PC-3 (cell line): ENCODE measurements at regions not wholly inside any gene's neighbourhood (a gene's known extent, or its start where the extent isn't known, plus 50 kb on each side); places are given as distances from the start of the nearest gene placed in this dataset.

Source experiments
- ATAC-seq: fragments of 200-7000 bp; cut with Tn5 transposase; 2 replicates; pipeline ENCODE4 v1.9.1; 2020; ENCODE audit warnings: mild to moderate bottlenecking, moderate library complexity
- BruUV-seq: library from RNA; stranded (reverse); fragments of 400-500 nt; replicated peaks from 2 replicates; lab custom pipeline; 2021; lab: Mats Ljungman, UMichigan
- CTCF ChIA-PET: fragments of 300-600 bp; sonication (Branson Sonifier 250); formaldehyde crosslinking; loops from one replicate; lab custom pipeline; 2022; ENCODE audit warnings: antibody characterized with exemption; lab: Charles Lee
- POLR2A ChIA-PET: fragments of 300-600 bp; sonication (Branson Sonifier 250); formaldehyde crosslinking; loops from one replicate; lab custom pipeline; 2022; ENCODE audit warnings: antibody characterized with exemption; ENCODE audit not compliant: unreplicated experiment; lab: Charles Lee
- DNase-seq: peaks from one replicate; pipeline ENCODE4 v3.0.0-alpha.2; 2015
- H2AFZ ChIP-seq: fragments of 300-600 bp; sonication (generic); 2 replicates; pipeline ENCODE4 v1.6.0; 2016; ENCODE audit warnings: antibody characterized with exemption, low read length
- H3F3A ChIP-seq: fragments of 300-600 bp; sonication (generic); one replicate; pipeline ENCODE4 v1.6.0; 2017; ENCODE audit warnings: antibody characterized with exemption, low read length, control low read depth, mild to moderate bottlenecking; ENCODE audit not compliant: unreplicated experiment
- H3K27ac ChIP-seq: fragments of 300-600 bp; sonication (generic); 2 replicates; pipeline ENCODE4 v1.5.1; 2016; ENCODE audit warnings: mild to moderate bottlenecking, low read length
- H3K27me3 ChIP-seq: fragments of 300-600 bp; sonication (generic); 2 replicates; pipeline ENCODE4 v1.6.1; 2016; ENCODE audit warnings: low read length, mixed read lengths
- H3K36me3 ChIP-seq: fragments of 300-600 bp; sonication (generic); 2 replicates; pipeline ENCODE4 v1.6.1; 2016; ENCODE audit warnings: low read depth, mixed run types, low read length, mixed read lengths
- H3K4me1 ChIP-seq: fragments of 300-600 bp; sonication (generic); 2 replicates; pipeline ENCODE4 v1.5.1; 2016; ENCODE audit warnings: low read length; ENCODE audit not compliant: insufficient read depth
- H3K4me2 ChIP-seq: fragments of 300-600 bp; sonication (generic); 2 replicates; pipeline ENCODE4 v1.6.0; 2016; ENCODE audit warnings: low read length
- H3K4me3 ChIP-seq: fragments of 300-600 bp; sonication (generic); 2 replicates; pipeline ENCODE4 v1.5.1; 2016; ENCODE audit warnings: mild to moderate bottlenecking, low read length, mixed read lengths
- H3K79me2 ChIP-seq: fragments of 300-600 bp; sonication (generic); 2 replicates; pipeline ENCODE4 v1.6.1; 2017; ENCODE audit warnings: low read length, mixed read lengths
- H3K9ac ChIP-seq: fragments of 300-600 bp; sonication (generic); 2 replicates; pipeline ENCODE4 v1.6.0; 2016; ENCODE audit warnings: mild to moderate bottlenecking, low read length
- H3K9me2 ChIP-seq: fragments of 300-600 bp; sonication (generic); replicated peaks from 2 replicates; pipeline ENCODE4 v1.6.1; 2016; ENCODE audit warnings: mixed run types, low read length, mixed read lengths
- H3K9me3 ChIP-seq: fragments of 300-600 bp; sonication (generic); 2 replicates; pipeline ENCODE4 v1.6.1; 2016; ENCODE audit warnings: low read length, mixed read lengths
- H4K20me1 ChIP-seq: fragments of 300-600 bp; sonication (generic); 2 replicates; pipeline ENCODE4 v1.6.1; 2016; ENCODE audit warnings: low read length, mixed read lengths
- EZH2 ChIP-seq: fragments of 300-600 bp; sonication (generic); IDR thresholded peaks from one replicate; pipeline ENCODE4 v1.6.1; 2017; ENCODE audit warnings: antibody characterized with exemption, mild to moderate bottlenecking, low read length; ENCODE audit not compliant: unreplicated experiment
- EZH2phosphoT487 ChIP-seq: fragments of 300-600 bp; sonication (generic); IDR thresholded peaks from 2 replicates; pipeline ENCODE4 v1.6.1; 2018; ENCODE audit warnings: mild to moderate bottlenecking, antibody characterized with exemption, low read length, borderline replicate concordance
- intact Hi-C: fragments of 100-400 bp; cut with micrococcal nuclease; formaldehyde crosslinking; loops from 2 replicates; pipeline ENCODE4 v1.9.0; 2023
- TF ChIP-seq, protein P1 (sequence below): fragments of 300-600 bp; sonication (generic); conservative IDR thresholded peaks from 2 replicates; pipeline ENCODE4 v1.5.1; 2017; ENCODE audit warnings: antibody characterized with exemption, low read depth, mild to moderate bottlenecking, low read length

DNA sequence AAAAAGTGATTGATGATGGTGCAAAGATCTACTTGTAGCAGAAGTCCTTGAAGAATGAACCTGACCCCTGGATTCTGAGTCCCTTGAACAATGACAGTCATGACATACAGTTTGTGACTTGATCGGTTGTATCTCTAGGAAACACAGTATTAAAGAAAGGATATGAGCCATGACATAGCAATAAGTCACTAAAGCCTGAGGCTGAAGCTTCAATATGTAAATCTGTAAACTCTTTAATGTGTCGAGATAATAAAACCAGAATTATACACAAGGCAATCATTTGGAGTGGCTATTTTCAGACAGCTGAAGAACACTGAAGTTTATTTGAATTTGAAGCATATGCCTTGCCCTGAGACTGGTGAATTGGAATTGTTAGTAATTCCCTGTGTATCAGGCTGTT, 911.5 kb upstream of the RAG2 start:
- Histone ChIP-seq H3K9ac (no peak overlapping the region), H3K9me2 (no peaks in the 10 kb centered on the region; the same call in 1 of the 2 replicates), H3K4me1 (peaks cover 51% of the 10 kb centered on the region), H3K27me3 (no peaks in the 10 kb centered on the region), H3K27ac (peak overlapping the region; percentile 72), H3K4me3 (no peak overlapping the region), H3K4me2 (peak overlapping the region; percentile 54), H3K36me3 (no peaks in the 10 kb centered on the region), H3F3A (peaks cover 8% of the 10 kb centered on the region), H2AFZ (peak overlapping the region; percentile 63), H3K9me3 (no peaks in the 10 kb centered on the region), H4K20me1 (no peaks in the 10 kb centered on the region), H3K79me2 (no peaks in the 10 kb centered on the region)
- POLR2A ChIA-PET = no interaction called here
- TF ChIP-seq, protein P1, sequence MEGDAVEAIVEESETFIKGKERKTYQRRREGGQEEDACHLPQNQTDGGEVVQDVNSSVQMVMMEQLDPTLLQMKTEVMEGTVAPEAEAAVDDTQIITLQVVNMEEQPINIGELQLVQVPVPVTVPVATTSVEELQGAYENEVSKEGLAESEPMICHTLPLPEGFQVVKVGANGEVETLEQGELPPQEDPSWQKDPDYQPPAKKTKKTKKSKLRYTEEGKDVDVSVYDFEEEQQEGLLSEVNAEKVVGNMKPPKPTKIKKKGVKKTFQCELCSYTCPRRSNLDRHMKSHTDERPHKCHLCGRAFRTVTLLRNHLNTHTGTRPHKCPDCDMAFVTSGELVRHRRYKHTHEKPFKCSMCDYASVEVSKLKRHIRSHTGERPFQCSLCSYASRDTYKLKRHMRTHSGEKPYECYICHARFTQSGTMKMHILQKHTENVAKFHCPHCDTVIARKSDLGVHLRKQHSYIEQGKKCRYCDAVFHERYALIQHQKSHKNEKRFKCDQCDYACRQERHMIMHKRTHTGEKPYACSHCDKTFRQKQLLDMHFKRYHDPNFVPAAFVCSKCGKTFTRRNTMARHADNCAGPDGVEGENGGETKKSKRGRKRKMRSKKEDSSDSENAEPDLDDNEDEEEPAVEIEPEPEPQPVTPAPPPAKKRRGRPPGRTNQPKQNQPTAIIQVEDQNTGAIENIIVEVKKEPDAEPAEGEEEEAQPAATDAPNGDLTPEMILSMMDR = no peak
- TF ChIP-seq EZH2 (no peak), EZH2phosphoT487 (no peak)
- no TSS peak for BruUV-seq
- ATAC-seq = peak; percentile 51
- peak; percentile 60 for DNase-seq
- intact Hi-C loops = loop anchor here (10.0 kb wide), 1 partner anchor 55 kb away; no protein-coding TSS in a partner anchor
- CTCF ChIA-PET = no interaction called here

DNA sequence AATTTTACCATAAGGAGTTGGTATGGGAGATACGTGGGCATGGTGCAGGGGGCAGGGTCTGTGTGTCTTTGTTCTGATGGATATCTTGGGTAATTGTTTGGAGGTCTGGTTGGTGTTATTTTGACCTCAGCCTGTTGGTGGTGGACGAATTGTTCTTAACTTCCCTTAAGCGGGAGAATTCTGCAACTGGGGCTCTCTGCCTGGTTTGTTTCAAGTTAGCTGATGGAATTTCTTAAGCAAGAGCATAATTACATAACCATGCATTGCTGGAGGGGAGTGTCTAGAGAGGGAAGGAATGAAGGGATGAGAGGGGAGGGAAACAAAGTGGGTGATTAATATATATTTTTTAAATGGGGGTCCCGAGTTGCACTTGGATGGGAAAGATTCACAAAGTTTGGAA, 908.5 kb upstream of the RAG2 start:
- Histone ChIP-seq H4K20me1 (no peaks in the 10 kb centered on the region), H3K9me2 (no peaks in the 10 kb centered on the region; the same call in 1 of the 2 replicates), H3F3A (peaks cover 12% of the 10 kb centered on the region), H3K4me3 (no peak overlapping the region), H3K4me1 (peaks cover 70% of the 10 kb centered on the region), H3K36me3 (no peaks in the 10 kb centered on the region), H3K27me3 (no peaks in the 10 kb centered on the region), H3K4me2 (no peak overlapping the region), H3K27ac (peak overlapping the region; percentile 100), H3K79me2 (no peaks in the 10 kb centered on the region), H3K9ac (no peak overlapping the region), H3K9me3 (no peaks in the 10 kb centered on the region), H2AFZ (peak overlapping the region; percentile 40)
- ATAC-seq (no peak), DNase-seq (no peak)
- ChIA-PET CTCF (no interaction called here), POLR2A (no interaction called here)
- intact Hi-C loops = loop anchor here (10.0 kb wide), 1 partner anchor 52 kb away; no protein-coding TSS in a partner anchor
- no TSS peak for BruUV-seq
- no peak for TF ChIP-seq EZH2
- TF ChIP-seq, protein P1 = no peak
- TF ChIP-seq EZH2phosphoT487 = no peak

DNA sequence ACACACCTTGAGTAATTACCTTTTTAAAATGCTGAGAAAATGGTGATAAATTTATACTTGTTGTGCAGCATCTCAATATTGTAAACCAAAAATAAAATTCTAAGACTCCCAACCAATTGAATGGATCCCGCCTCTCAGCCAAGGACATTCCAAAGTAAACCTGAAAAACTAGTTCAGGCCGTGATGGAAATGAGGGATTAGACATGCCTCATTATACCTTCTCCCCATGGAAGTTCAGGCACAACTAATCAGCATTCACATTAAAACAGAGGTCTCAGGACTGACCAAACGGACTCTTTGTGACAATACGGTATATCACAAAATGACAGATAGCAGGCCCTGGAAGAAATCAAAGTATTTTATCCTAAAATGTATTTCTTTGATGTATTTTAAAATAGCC, 907.4 kb upstream of the RAG2 start:
- Histone ChIP-seq H2AFZ (peak overlapping the region; percentile 14; the same call in 1 of the 2 replicates), H3K27ac (peak overlapping the region; percentile 100)
- no peak for ATAC-seq

More for the DNA sequence above, 907.4 kb upstream of the RAG2 start:
- CTCF ChIA-PET = no interaction called here
- no peaks in the 10 kb centered on the region for H3K79me2 ChIP-seq
- POLR2A ChIA-PET = no interaction called here
- no peaks in the 10 kb centered on the region for H3K27me3 ChIP-seq
- H4K20me1 ChIP-seq = no peaks in the 10 kb centered on the region
- H3K9me2 ChIP-seq = no peaks in the 10 kb centered on the region; the same call in 1 of the 2 replicates
- H3K9ac ChIP-seq = peak overlapping the region; percentile 75
- H3K4me1 ChIP-seq = peaks cover 68% of the 10 kb centered on the region
- peaks cover 12% of the 10 kb centered on the region for H3F3A ChIP-seq
- H3K4me2 ChIP-seq = peak overlapping the region; percentile 81
- peak; percentile 80 for DNase-seq
- BruUV-seq = no TSS peak
- intact Hi-C loops = loop anchor here (10.0 kb wide), 1 partner anchor 51 kb away; no protein-coding TSS in a partner anchor
- H3K4me3 ChIP-seq = peak overlapping the region; percentile 24; the same call in 1 of the 2 replicates
- H3K36me3 ChIP-seq = no peaks in the 10 kb centered on the region
- H3K9me3 ChIP-seq = no peaks in the 10 kb centered on the region
- TF ChIP-seq EZH2 (no peak), EZH2phosphoT487 (no peak)
- TF ChIP-seq, protein P1 = no peak
